Panc1 (cell line): ENCODE measurements at regions not wholly inside any gene's neighbourhood (a gene's known extent, or its start where the extent isn't known, plus 50 kb on each side); places are given as distances from the start of the nearest gene placed in this dataset.
"Not testable (repeated sequence)": the region's sequence is repeated elsewhere in the genome, so short reads cannot be mapped to it uniquely, and the experiment has no call there.

Experiments
- ATAC-seq: fragments of 200-7000 bp; cut with Tn5 transposase; 2 replicates; pipeline ENCODE4 v1.9.1; 2020; ENCODE audit warnings: mild to moderate bottlenecking, moderate library complexity
- BruUV-seq: library from RNA; stranded (reverse); fragments of 400-500 nt; replicated peaks from 2 replicates; lab custom pipeline; 2021; lab: Mats Ljungman, UMichigan
- CTCF ChIA-PET: fragments of 300-600 bp; sonication (Branson Sonifier 250); formaldehyde crosslinking; loops from one replicate; lab custom pipeline; 2022; ENCODE audit warnings: antibody characterized with exemption; lab: Charles Lee
- POLR2A ChIA-PET: fragments of 300-600 bp; sonication (Branson Sonifier 250); formaldehyde crosslinking; loops from one replicate; lab custom pipeline; 2022; ENCODE audit warnings: antibody characterized with exemption; lab: Charles Lee
- DNase-seq: peaks from one replicate; pipeline ENCODE4 v3.0.0-alpha.2; 2010; ENCODE audit warnings: low read depth, low spot score
- H3K27ac ChIP-seq: 2 replicates; pipeline ENCODE4 v1.5.1; 2011; ENCODE audit warnings: mild to moderate bottlenecking, low read length, inconsistent platforms
- H3K27me3 ChIP-seq: fragments of 200-500 bp; sonication (Bioruptor generic); 2 replicates; pipeline ENCODE4 v1.6.0; 2014; ENCODE audit warnings: low read length, inconsistent platforms; ENCODE audit not compliant: control insufficient read depth, insufficient read depth
- H3K36me3 ChIP-seq: fragments of 200-500 bp; sonication (Bioruptor generic); 2 replicates; pipeline ENCODE4 v1.5.1; 2014; ENCODE audit warnings: inconsistent platforms, mild to moderate bottlenecking, low read length, moderate library complexity; ENCODE audit not compliant: control insufficient read depth, insufficient read depth
- H3K4me1 ChIP-seq: 2 replicates; pipeline ENCODE4 v1.5.1; 2011; ENCODE audit warnings: inconsistent platforms, mild to moderate bottlenecking, low read length, moderate library complexity; ENCODE audit not compliant: control insufficient read depth, insufficient read depth
- H3K4me3 ChIP-seq, 2 experiments: 2 replicates each; pipeline ENCODE4 v1.5.1; 2011 to 2012; ENCODE audit warnings: low read depth in 2 of 2, low read length in 2 of 2, mild to moderate bottlenecking in 2 of 2, inconsistent platforms in 1 of 2, moderate library complexity in 1 of 2
- H3K9me3 ChIP-seq: fragments of 200-500 bp; sonication (Bioruptor generic); 2 replicates; pipeline ENCODE4 v1.5.1; 2014; ENCODE audit warnings: low read depth, mild to moderate bottlenecking, inconsistent platforms, low read length, moderate library complexity; ENCODE audit not compliant: control insufficient read depth, insufficient read depth
- CTCF ChIP-seq: fragments of 450-650 bp; IDR thresholded peaks from 2 replicates; pipeline ENCODE4 v1.5.1; 2017; ENCODE audit warnings: mild to moderate bottlenecking
- POLR2AphosphoS5 ChIP-seq: IDR thresholded peaks from 2 replicates; pipeline ENCODE4 v1.6.1; 2012; ENCODE audit warnings: mild to moderate bottlenecking, low read depth, low read length, moderate library complexity
- SIN3A ChIP-seq: IDR thresholded peaks from 2 replicates; pipeline ENCODE4 v1.6.1; 2012; ENCODE audit warnings: low read depth, mild to moderate bottlenecking, low read length, moderate library complexity, borderline replicate concordance; ENCODE audit not compliant: insufficient read depth
- TCF7L2 ChIP-seq: IDR thresholded peaks from 2 replicates; pipeline ENCODE4 v1.6.1; 2011; ENCODE audit warnings: mild to moderate bottlenecking, low read depth, low read length, inconsistent platforms
- in situ Hi-C: cut with HindIII; loops from 2 replicates; pipeline ENCODE4 v1.10.0; 2016; ENCODE audit warnings: low sequenced_read_pairs, low pct_unique_long_range_greater_than_20kb
- intact Hi-C: fragments of 100-400 bp; cut with micrococcal nuclease; formaldehyde crosslinking; loops from one replicate; pipeline ENCODE4 v1.10.0; 2022; ENCODE audit not compliant: unreplicated experiment
- TF ChIP-seq, protein P1 (sequence below), 2 experiments: IDR thresholded peaks; 2 replicates each; pipeline ENCODE4 v1.6.1; 2011 to 2012; ENCODE audit warnings: low read depth in 2 of 2, control low read depth in 1 of 2, low read length in 1 of 2, mild to moderate bottlenecking in 1 of 2, moderate library complexity in 1 of 2; ENCODE audit not compliant: insufficient read depth in 1 of 2

GRCh38 chr5:103679873-103680272 is 117.3 kb upstream of the NUDT12 start:
- in situ Hi-C loops: no loop called here
- no TSS peak for BruUV-seq
- CTCF ChIA-PET: no interaction called here

DNA sequence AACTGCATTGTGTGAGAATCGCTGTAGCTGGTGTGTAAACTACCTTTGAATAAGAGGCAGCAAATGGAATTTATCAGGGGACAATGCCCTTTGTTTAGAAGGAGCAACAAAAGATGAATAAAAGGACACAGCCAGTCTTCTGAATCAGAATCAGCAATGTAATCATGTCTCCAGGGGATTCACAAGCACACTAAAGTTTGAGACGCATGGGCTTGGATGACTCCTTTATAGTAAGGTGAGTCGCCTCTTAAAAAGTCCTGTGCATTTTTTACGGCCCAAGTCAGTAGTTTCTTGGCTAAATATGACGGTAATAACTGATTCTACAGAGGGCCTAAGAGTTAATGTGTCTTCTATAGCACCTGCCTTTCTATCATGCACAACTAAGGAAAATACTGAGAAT is 113.6 kb upstream of the NUDT12 start:
- H3K36me3 ChIP-seq, H3K4me1 ChIP-seq, in situ Hi-C loops, H3K9me3 ChIP-seq, H3K4me3 ChIP-seq, POLR2A ChIA-PET, ATAC-seq, intact Hi-C loops, H3K27ac ChIP-seq, H3K27me3 ChIP-seq, CTCF ChIA-PET, DNase-seq, BruUV-seq: not testable (repeated sequence)

More at GRCh38 chr5:103679873-103680272, 117.3 kb upstream of the NUDT12 start:
- Histone ChIP-seq H3K9me3 (no peaks in the 10 kb centered on the region), H3K27ac (no peak overlapping the region), H3K4me3 (no peak overlapping the region), H3K27me3 (no peaks in the 10 kb centered on the region), H3K36me3 (no peaks in the 10 kb centered on the region), H3K4me1 (no peaks in the 10 kb centered on the region)
- DNase-seq (no peak), ATAC-seq (no peak)
- intact Hi-C loops: no loop called here
- POLR2A ChIA-PET: no interaction called here
- TF ChIP-seq CTCF (no peak), POLR2AphosphoS5 (no peak), SIN3A (no peak), TCF7L2 (no peak)
- TF ChIP-seq, protein P1, sequence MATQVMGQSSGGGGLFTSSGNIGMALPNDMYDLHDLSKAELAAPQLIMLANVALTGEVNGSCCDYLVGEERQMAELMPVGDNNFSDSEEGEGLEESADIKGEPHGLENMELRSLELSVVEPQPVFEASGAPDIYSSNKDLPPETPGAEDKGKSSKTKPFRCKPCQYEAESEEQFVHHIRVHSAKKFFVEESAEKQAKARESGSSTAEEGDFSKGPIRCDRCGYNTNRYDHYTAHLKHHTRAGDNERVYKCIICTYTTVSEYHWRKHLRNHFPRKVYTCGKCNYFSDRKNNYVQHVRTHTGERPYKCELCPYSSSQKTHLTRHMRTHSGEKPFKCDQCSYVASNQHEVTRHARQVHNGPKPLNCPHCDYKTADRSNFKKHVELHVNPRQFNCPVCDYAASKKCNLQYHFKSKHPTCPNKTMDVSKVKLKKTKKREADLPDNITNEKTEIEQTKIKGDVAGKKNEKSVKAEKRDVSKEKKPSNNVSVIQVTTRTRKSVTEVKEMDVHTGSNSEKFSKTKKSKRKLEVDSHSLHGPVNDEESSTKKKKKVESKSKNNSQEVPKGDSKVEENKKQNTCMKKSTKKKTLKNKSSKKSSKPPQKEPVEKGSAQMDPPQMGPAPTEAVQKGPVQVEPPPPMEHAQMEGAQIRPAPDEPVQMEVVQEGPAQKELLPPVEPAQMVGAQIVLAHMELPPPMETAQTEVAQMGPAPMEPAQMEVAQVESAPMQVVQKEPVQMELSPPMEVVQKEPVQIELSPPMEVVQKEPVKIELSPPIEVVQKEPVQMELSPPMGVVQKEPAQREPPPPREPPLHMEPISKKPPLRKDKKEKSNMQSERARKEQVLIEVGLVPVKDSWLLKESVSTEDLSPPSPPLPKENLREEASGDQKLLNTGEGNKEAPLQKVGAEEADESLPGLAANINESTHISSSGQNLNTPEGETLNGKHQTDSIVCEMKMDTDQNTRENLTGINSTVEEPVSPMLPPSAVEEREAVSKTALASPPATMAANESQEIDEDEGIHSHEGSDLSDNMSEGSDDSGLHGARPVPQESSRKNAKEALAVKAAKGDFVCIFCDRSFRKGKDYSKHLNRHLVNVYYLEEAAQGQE (IDR thresholded peaks at IDR 0.05; ENCODE audit: insufficient read depth in 1 of 2, low read depth in 2 of 2, low read length in 1 of 2): no peak

GRCh38 chr5:103674739-103675138 is 112.2 kb upstream of the NUDT12 start:
- H3K27ac ChIP-seq: no peak overlapping the region
- H3K4me3 ChIP-seq: no peak overlapping the region
- TF ChIP-seq POLR2AphosphoS5 (no peak), TCF7L2 (no peak), CTCF (no peak)
- TF ChIP-seq, protein P1 (IDR thresholded peaks at IDR 0.05; ENCODE audit: insufficient read depth in 1 of 2, low read depth in 2 of 2, low read length in 1 of 2): no peak
- POLR2A ChIA-PET: no interaction called here
- intact Hi-C loops (no loop called here), in situ Hi-C loops (no loop called here)
- DNase-seq (no peak), ATAC-seq (no peak)
- BruUV-seq: no TSS peak
- H3K36me3 ChIP-seq: no peaks in the 10 kb centered on the region
- H3K27me3 ChIP-seq: no peaks in the 10 kb centered on the region
- CTCF ChIA-PET: no interaction called here
- no peaks in the 10 kb centered on the region for H3K9me3 ChIP-seq
- no peaks in the 10 kb centered on the region for H3K4me1 ChIP-seq
